ENCODE measurements at regions not wholly inside any gene's neighbourhood (a gene's known extent, or its start where the extent isn't known, plus 50 kb on each side); places are given as distances from the start of the nearest gene placed in this dataset.
"Not testable (repeated sequence)": the region's sequence is repeated elsewhere in the genome, so short reads cannot be mapped to it uniquely, and the experiment has no call there.

DNA sequence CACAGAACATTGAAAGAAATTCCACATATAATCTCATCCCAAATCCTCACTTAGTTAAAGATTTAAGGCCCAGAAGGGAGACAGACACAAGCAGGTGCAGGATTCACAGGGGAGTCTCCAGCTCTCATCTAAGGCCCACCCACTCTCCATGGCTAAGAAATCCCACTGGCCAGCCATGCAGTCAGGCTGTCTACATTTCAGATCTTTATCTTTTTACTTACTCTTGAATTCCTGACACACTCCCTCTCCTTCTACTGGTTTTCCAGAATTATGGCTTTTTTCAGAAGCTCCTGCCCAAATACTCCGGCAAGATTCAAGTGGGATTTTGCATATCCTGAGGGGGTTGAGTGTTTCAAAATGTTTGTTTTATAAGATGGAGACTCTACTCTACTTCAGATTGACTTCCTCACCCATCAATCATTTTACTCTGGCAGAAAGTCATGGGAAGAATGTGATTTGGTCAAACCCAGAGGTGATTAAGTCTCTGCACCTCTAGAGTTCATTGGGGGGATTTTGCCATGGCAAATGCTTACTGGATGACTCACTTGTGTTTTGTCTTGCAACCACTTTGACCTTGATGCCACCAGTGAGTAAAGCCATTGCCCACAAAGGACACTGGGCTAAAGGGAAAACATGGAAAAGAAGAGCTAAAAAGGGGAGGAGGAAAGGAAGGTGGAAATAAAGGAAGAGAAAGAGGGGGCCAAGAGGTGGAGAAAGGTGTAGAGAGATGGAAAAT is 688.8 kb upstream of the SALL1 start:
- DNase-seq: no peak

DNA sequence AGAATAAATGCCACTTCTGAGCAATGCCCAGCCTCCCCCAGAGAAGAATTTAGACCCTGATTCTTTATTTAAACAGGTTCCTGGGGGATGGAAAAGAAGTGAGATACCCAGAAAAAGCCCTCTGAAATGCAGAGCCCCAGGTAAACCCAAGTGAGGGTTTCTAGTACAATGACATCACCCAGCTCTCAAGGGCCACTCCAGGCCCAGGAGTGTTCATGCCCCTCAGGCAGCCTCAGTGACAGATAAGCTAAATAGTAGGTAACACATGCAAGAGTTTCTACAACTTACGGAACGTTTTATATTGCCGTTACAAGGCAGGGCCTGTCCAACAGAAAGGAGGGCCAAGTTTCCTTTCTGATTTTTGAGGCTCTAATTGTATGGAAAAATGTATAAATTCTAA is 683.7 kb upstream of the SALL1 start:
- no peak for DNase-seq

- no peak for DNase-seq
Measured at GRCh38 chr16:51834133-51834532, 683.1 kb upstream of the SALL1 start.

DNA sequence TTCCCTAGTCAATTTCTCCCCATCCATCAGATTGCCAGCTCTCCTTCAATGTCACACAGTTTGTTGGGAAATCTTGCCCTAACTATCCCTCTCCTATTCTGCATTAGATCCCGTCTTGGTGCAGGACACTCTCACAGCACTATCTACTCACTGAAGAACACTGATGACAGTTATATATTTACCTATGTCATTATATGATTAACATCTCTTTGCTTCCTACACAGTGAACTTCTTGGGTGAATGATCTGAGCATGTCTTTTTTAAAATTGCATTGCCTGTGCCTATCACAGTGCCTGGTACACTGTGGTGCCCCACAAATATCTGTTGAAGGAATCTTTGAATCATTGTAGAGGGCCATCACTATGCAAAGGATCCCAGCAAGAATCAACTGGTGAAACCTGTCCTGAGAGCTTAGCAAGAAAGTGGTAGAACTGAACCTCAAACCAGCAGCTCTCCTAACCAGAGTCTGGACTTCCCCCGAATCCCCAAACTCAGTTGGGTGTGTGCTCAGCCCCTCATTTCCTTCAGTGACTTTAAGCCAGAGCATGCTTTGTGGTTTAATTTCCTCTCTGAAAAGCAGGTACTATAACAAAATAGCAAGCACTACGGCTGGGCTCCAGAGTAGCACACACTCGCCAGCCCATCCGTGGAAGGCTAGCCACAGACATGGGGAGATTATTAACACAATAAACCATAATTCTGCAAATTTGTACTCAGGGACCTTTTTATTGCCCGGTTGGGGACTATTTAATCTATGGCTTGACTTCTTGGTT is 680.7 kb upstream of the SALL1 start:
- DNase-seq: no peak

DNA sequence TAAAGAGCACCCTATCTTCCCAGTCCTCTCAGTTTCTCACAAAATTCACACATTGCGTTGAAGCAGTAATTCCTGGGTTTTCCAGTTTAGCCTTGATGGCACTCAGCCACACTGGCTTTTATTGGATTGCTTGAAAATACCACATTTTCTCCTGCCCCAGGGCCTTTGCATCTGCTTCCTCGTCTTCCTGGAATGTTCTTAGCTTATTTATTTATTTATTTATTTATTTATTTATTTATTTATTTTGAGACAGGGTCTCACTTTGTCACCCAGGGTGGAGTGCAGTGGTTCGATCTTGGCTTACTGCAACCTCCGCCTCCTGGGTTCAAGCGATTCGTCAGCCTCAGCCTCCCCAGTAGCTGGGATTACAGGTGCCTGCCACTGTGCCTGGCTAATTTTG is 680.0 kb upstream of the SALL1 start:
- not testable (repeated sequence) for DNase-seq

DNA sequence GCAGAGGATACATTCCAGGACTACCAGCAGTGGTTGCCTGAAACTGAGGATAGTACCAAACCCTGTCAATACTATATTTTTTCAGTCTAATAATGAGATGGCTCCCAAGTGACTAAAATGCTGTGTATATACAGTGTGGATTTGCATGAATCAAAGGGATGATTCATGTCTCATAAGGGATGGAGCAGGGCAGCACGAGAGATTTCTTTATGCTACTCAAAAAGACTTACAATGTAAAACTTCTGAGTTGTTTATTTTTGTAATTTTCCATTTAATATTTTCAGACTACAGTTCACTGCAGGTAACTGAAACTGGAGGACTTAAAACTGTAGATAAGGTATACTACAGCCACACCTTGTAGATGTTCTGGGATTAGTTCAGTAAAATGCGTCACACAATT is 674.7 kb upstream of the SALL1 start:
- no peak for DNase-seq

GRCh38 chr16:51822471-51822870 is 671.4 kb upstream of the SALL1 start:
- no peak for DNase-seq

GRCh38 chr16:51821527-51821926 is 670.5 kb upstream of the SALL1 start:
- DNase-seq: no peak

GRCh38 chr16:51820176-51820575 is 669.1 kb upstream of the SALL1 start:
- no peak for DNase-seq

DNA sequence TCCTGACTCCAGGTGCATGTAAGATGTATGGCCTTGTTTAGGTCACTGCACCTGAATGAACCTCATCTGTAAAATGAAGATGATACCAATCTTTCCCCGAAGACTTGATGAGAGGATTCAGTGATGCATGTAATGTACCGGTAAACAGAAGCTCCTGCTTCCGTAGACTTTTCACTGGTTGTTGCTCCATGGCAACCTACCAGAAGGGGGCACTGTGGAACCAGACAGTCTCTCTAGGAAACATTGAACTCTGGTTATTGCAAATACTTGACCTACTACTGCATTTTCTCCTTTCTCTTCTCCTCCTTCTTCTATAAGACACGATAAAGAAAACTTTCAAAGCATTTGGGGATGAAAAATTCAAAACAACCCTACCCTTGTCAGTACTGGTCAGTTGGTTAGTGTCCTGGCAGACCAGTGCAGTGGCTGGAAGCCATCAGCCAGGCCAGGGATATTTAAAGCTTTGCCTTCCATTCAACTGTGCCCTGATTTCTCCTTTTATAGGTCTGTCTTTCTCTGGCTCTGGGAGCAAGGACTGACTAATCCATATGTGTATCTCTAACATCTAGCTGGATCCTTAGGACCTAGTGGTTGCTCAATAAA is 667.4 kb upstream of the SALL1 start:
- DNase-seq: no peak

- DNase-seq: no peak
Measured at GRCh38 chr16:51816929-51817328, 665.9 kb upstream of the SALL1 start.

GRCh38 chr16:51815523-51815922 is 664.5 kb upstream of the SALL1 start:
- DNase-seq: no peak

GRCh38 chr16:51814617-51815016 is 663.5 kb upstream of the SALL1 start:
- DNase-seq: no peak

DNA sequence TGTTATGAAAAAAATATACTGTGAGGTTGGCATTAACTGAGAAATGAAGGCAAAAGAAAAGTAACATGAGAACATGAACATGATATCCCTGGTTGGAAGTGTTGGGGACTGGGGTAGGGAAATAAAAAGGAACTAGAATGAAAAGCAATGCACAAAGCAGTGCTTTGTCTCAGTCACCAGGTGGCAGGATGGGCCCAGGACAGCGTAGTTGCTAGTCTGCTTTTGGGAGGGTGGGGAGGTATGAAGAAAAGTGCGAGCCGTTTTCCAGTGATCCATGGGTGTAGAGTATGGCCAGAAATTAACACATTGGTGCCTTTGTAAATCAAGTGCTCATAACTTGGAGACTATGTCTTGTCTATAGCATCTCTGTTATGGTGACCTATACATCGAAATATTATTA is 662.5 kb upstream of the SALL1 start:
- DNase-seq: no peak

- DNase-seq: no peak
Measured at GRCh38 chr16:51812945-51813344, 661.9 kb upstream of the SALL1 start.

DNA sequence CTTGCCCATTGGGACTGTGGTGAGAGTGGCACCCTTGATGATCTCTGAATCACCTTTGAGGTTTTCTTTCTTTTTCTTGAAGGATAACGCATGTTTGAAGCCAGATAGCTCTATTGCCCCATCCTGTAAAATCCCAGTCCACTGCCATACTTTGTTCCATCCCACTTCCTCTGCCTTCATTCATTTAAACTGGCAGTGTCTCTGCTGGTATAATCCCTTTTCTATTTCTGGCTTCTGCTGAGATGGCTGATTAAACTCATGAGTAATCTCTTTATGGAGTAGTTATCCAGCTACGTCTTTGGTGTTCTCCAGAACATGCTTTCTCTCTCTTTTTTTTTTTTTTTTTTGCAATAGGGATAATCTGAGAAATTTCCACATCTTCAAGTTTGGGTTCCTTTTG is 656.5 kb upstream of the SALL1 start:
- DNase-seq: no peak

GRCh38 chr16:51801635-51802034 is 650.6 kb upstream of the SALL1 start:
- no peak for DNase-seq

DNA sequence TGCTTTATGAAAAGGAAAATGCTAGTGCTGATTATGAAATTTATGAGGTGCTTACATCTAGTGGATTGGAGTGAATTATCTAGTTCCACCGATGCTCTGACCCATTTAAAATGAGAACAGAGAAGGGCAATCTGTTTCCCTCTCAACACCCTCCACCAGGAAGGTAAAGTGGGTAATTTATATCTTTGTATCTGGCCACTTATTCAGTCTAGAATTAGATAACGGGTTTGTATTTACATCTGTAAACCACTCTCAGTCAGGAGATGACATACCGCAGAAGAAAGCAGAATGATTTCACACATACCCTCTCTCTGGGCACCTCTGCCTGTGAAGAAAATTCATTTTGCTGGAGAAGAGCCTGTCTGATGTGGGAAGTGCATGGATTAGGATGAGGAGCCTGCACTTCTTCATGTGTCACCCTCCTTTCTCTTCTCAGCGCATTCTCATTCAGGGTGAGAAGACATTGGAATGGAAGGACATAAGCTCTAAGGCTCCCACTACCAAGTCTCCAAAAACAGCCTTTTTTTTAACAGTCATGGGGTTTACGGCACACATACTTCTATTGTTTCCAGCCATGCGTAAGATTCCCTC is 646.7 kb upstream of the SALL1 start:
- DNase-seq: no peak

DNA sequence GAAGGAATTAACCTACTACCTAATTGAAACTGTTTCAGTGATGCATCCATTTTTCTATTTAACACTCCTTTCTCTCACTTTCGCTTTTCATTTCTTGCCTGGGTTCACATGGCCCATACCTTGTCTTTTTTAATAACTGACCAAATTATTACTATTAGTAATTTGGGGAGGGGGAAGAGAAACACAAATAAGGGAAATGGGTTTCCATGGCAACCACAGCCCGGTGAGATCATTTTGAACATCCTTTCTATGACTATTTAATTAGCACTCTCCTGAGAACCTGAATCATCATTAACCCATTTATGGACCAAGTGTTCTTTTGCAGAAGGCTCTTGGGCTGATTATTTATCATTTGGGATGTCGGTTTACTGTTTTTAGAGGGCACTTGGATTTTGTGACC is 628.2 kb upstream of the SALL1 start:
- no peak for DNase-seq

DNA sequence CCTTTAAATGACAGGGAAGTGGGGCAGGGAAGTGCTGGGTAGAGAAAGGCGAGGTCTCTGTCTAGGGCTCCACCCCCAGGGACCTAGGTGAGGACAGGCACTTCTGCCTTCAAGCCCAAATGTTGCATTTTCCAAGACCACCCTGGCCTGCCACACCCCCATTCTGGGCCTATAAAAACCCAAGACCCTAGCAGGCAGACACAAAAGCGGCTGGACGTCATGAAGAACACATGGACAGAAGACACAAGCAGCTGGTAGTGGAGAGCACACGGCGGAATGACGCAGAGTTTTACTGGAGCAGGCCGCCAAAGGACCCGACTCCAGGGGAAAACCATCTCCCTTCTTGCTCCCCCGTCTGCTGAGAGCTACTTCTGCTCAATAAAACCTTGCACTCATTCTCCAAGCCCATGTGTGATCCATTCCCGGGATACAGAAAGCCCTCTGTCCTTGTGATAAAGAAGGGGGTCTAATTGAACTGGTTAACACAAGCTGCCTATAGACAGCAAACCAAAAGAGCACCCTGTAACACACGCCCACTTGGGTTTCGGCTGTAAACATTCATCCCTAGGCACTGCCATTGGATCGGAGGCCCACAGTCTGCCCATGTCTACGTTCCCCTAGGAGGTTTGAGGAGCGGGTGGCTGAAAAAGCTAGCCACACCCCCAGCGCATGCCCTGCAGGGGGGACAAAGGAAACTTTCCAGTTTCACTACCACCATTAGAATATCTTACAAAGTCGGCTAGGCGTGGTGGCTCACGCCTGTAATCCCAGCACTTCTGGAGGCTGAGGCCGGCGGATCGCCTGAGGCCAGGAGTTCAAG is 622.2 kb upstream of the SALL1 start:
- DNase-seq: no peak

- DNase-seq: no peak
Measured at GRCh38 chr16:51766739-51767138, 615.7 kb upstream of the SALL1 start.

DNA sequence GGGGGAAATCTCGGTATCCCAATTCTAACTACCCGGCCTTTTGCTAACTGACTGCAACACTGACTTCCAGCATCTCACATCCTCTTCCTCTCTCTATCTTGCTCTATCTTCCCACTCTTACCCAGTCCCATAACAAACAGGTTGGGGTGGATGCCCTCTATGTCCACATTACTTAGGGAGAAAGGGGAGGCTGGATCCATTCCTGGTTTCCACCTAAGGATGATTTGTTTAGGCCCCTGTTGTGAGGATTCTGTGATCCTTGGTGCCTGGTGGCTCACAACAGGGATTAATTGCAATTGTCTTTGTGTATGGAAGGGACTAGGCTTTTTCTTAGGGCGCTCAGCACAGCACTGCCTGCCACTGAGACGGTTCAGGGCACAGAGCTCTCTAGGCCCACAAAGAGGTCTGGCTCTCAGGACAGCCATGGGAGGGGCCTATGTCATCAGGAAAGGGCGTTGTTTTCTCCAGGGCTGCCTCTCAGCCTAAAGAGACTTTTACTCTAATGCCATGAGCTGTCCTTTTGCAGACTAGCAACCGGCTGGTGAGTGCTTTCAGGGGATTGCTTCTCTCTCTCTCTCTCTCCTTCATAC is 612.1 kb upstream of the SALL1 start:
- no peak for DNase-seq

Data from stimulated activated CD4-positive, alpha-beta T cell treated with anti-CD3 and anti-CD28 coated beads, Interleukin-4, amount 100 ng/mL, for 4 hours (primary cell).